Keratinocyte (primary cell): ENCODE measurements at regions not wholly inside any gene's neighbourhood (a gene's known extent, or its start where the extent isn't known, plus 50 kb on each side); places are given as distances from the start of the nearest gene placed in this dataset.

Experiments
- DNase-seq: peaks from one replicate; pipeline ENCODE4 v3.0.0-alpha.2; 2011; ENCODE audit warnings: low read depth, missing footprints, low spot score
- FAIRE-seq: peaks from 2 replicates; lab custom pipeline; 2011; peaks lifted over from hg19 to GRCh38; lab: Jason Lieb, UNC
- H2AFZ ChIP-seq: 2 replicates; pipeline ENCODE4 v1.6.0; 2012; ENCODE audit warnings: low read length, control low read depth, inconsistent platforms; ENCODE audit not compliant: control insufficient read depth
- H3K27ac ChIP-seq: 2 replicates; pipeline ENCODE4 v1.5.1; 2011; ENCODE audit warnings: low read length; ENCODE audit not compliant: control insufficient read depth, insufficient read depth
- H3K27me3 ChIP-seq: 3 replicates; pipeline ENCODE4 v1.6.0; 2011; ENCODE audit warnings: low read length; ENCODE audit not compliant: control insufficient read depth, insufficient read depth; ENCODE audit errors: extremely low read depth
- H3K36me3 ChIP-seq, 2 experiments: 2 replicates in 1 of 2; 3 replicates in 1 of 2; pipeline ENCODE4 v1.5.1; 2011; ENCODE audit warnings: low read length in 2 of 2, mild to moderate bottlenecking in 1 of 2; ENCODE audit not compliant: control insufficient read depth in 2 of 2, insufficient read depth in 2 of 2; ENCODE audit errors: extremely low read depth in 1 of 2
- H3K4me1 ChIP-seq: 3 replicates; pipeline ENCODE4 v1.5.1; 2011; ENCODE audit warnings: low read length; ENCODE audit not compliant: control insufficient read depth, insufficient read depth; ENCODE audit errors: extremely low read depth
- H3K4me2 ChIP-seq: 3 replicates; pipeline ENCODE4 v1.6.0; 2011; ENCODE audit warnings: low read depth, low read length; ENCODE audit not compliant: control insufficient read depth, insufficient read depth; ENCODE audit errors: extremely low read depth
- H3K4me3 ChIP-seq, 3 experiments: fragments of 200-600 bp in 1 of 3; sonication (generic) in 1 of 3; 2 replicates in 2 of 3; 3 replicates in 1 of 3; pipeline ENCODE4 v1.5.1; 2011 to 2016; ENCODE audit warnings: low read length in 3 of 3, mild to moderate bottlenecking in 3 of 3, control low read depth in 2 of 3, inconsistent platforms in 1 of 3, low read depth in 1 of 3, mixed read lengths in 1 of 3, mixed run types in 1 of 3, moderate library complexity in 1 of 3; ENCODE audit not compliant: control insufficient read depth in 2 of 3, insufficient read depth in 2 of 3; ENCODE audit errors: extremely low read depth in 1 of 3
- H3K79me2 ChIP-seq: 2 replicates; pipeline ENCODE4 v1.6.0; 2012; ENCODE audit warnings: low read length; ENCODE audit not compliant: control insufficient read depth, insufficient read depth
- H3K9ac ChIP-seq: 3 replicates; pipeline ENCODE4 v1.6.0; 2011; ENCODE audit warnings: low read length; ENCODE audit not compliant: control insufficient read depth, insufficient read depth; ENCODE audit errors: extremely low read depth
- H3K9me1 ChIP-seq: 3 replicates; pipeline ENCODE4 v1.6.0; 2011; ENCODE audit warnings: low read length; ENCODE audit not compliant: control insufficient read depth, insufficient read depth; ENCODE audit errors: extremely low read depth
- H3K9me3 ChIP-seq: 2 replicates; pipeline ENCODE4 v1.5.1; 2012; ENCODE audit warnings: low read depth, low read length; ENCODE audit not compliant: control insufficient read depth
- H4K20me1 ChIP-seq: 3 replicates; pipeline ENCODE4 v1.6.0; 2011; ENCODE audit warnings: low read length; ENCODE audit not compliant: control insufficient read depth, insufficient read depth; ENCODE audit errors: extremely low read depth
- EZH2 ChIP-seq: IDR thresholded peaks from one replicate; pipeline ENCODE4 v1.6.1; 2012; ENCODE audit warnings: inconsistent platforms, mild to moderate bottlenecking, low read length, moderate library complexity
- dilution Hi-C: fragments of 300-500 bp; cut with MboI; formaldehyde crosslinking; loops from one replicate; pipeline ENCODE4 v1.7.0; 2020; ENCODE audit warnings: low sequenced_read_pairs; ENCODE audit not compliant: extremely low pct_ligation_motif_present
- TF ChIP-seq, protein P1 (sequence below), 3 experiments: IDR thresholded peaks in 1 of 3; conservative IDR thresholded peaks in 1 of 3; optimal IDR thresholded peaks in 1 of 3; 2 replicates in 2 of 3; 3 replicates in 1 of 3; pipeline versions ENCODE3 to v1.5.1; 2011; ENCODE audit warnings: low read length in 3 of 3, mild to moderate bottlenecking in 3 of 3, moderate library complexity in 2 of 3, control low read depth in 1 of 3, inconsistent platforms in 1 of 3; ENCODE audit not compliant: insufficient read depth in 2 of 3; ENCODE audit errors: extremely low read depth in 1 of 3

DNA sequence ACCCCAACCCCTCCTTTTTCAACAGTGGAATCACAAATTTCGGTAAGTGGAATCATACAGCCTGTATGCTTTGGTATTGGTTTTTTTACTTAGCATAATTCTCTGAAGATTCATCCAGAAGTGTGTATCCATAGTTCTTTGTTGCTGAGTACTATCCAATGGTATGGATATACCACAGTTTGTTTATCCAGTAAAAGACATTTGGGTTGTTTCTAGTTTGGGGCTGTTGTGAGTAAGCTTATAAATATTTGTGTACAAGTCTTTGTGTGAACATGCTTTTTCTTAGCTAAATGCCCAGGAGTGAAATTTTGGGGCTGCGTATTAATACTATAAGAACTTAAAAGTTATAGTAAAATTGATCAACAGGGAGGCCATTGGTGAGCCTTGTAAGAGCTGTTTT lies 57.5 kb upstream of the GC start:
- Histone ChIP-seq H2AFZ (no peak overlapping the region), H3K9me1 (no peaks in the 10 kb centered on the region), H3K79me2 (no peaks in the 10 kb centered on the region), H3K4me3 (no peak overlapping the region), H3K9ac (no peak overlapping the region), H3K4me2 (no peak overlapping the region), H3K27ac (no peak overlapping the region), H3K9me3 (no peaks in the 10 kb centered on the region), H3K4me1 (no peaks in the 10 kb centered on the region), H3K36me3 (no peaks in the 10 kb centered on the region), H3K27me3 (no peaks in the 10 kb centered on the region), H4K20me1 (no peaks in the 10 kb centered on the region)
- DNase-seq = no peak
- dilution Hi-C loops = no loop called here
- TF ChIP-seq, protein P1, sequence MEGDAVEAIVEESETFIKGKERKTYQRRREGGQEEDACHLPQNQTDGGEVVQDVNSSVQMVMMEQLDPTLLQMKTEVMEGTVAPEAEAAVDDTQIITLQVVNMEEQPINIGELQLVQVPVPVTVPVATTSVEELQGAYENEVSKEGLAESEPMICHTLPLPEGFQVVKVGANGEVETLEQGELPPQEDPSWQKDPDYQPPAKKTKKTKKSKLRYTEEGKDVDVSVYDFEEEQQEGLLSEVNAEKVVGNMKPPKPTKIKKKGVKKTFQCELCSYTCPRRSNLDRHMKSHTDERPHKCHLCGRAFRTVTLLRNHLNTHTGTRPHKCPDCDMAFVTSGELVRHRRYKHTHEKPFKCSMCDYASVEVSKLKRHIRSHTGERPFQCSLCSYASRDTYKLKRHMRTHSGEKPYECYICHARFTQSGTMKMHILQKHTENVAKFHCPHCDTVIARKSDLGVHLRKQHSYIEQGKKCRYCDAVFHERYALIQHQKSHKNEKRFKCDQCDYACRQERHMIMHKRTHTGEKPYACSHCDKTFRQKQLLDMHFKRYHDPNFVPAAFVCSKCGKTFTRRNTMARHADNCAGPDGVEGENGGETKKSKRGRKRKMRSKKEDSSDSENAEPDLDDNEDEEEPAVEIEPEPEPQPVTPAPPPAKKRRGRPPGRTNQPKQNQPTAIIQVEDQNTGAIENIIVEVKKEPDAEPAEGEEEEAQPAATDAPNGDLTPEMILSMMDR (optimal IDR thresholded peaks at IDR 0.05 in 1 of 3, IDR thresholded peaks at IDR 0.05 in 1 of 3, conservative IDR thresholded peaks at IDR 0.05 in 1 of 3; ENCODE audit: extremely low read depth in 1 of 3, insufficient read depth in 2 of 3, low read length in 3 of 3) = no peak
- no peak for TF ChIP-seq EZH2
- no peak for FAIRE-seq

DNA sequence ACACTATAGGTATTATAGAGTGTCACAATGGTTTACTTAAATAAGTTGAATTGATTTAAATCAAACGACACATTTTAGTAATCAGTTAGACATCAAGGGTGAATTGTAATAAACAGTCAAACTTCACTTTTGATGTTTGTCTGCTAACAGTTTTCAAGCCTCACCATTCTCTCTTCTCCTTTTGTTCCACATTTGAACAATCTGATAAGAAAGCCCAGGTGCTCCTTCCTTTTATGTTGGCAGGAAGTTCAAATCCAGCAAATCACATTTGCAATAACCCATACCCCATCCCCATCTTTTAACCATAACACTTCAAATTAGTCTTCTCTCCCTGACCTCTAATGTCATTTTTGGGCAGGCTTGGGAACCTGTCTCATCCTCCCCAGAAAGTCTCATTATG lies 63.4 kb upstream of the GC start:
- TF ChIP-seq, protein P1 (optimal IDR thresholded peaks at IDR 0.05 in 1 of 3, IDR thresholded peaks at IDR 0.05 in 1 of 3, conservative IDR thresholded peaks at IDR 0.05 in 1 of 3; ENCODE audit: extremely low read depth in 1 of 3, insufficient read depth in 2 of 3, low read length in 3 of 3) = no peak
- TF ChIP-seq EZH2 = no peak
- FAIRE-seq (no peak), DNase-seq (no peak)
- no peaks in the 10 kb centered on the region for H3K4me1 ChIP-seq
- no peaks in the 10 kb centered on the region for H3K9me3 ChIP-seq
- no peak overlapping the region for H3K9ac ChIP-seq
- no peaks in the 10 kb centered on the region for H3K27me3 ChIP-seq
- no peak overlapping the region for H3K27ac ChIP-seq
- H3K79me2 ChIP-seq = no peaks in the 10 kb centered on the region
- H4K20me1 ChIP-seq = no peaks in the 10 kb centered on the region
- no peaks in the 10 kb centered on the region for H3K9me1 ChIP-seq
- no peaks in the 10 kb centered on the region for H3K36me3 ChIP-seq
- no peak overlapping the region for H3K4me2 ChIP-seq
- dilution Hi-C loops = no loop called here
- H2AFZ ChIP-seq = no peak overlapping the region
- no peak overlapping the region for H3K4me3 ChIP-seq
